Right renal pelvis (tissue), 4 donors: ENCODE measurements at regions not wholly inside any gene's neighbourhood (a gene's known extent, or its start where the extent isn't known, plus 50 kb on each side); places are given as distances from the start of the nearest gene placed in this dataset.
"Not testable (repeated sequence)": the region's sequence is repeated elsewhere in the genome, so short reads cannot be mapped to it uniquely, and the experiment has no call there.

Source experiments
- DNase-seq, 4 donors: peaks; one replicate each; pipeline ENCODE4 v3.0.0-alpha.2; 2013; ENCODE audit warnings: low read depth in 4 of 4, low spot score in 3 of 4, missing footprints in 1 of 4

GRCh38 chr16:51985126-51985525 lies 561.8 kb downstream of the TOX3 start:
- DNase-seq: no peak

DNA sequence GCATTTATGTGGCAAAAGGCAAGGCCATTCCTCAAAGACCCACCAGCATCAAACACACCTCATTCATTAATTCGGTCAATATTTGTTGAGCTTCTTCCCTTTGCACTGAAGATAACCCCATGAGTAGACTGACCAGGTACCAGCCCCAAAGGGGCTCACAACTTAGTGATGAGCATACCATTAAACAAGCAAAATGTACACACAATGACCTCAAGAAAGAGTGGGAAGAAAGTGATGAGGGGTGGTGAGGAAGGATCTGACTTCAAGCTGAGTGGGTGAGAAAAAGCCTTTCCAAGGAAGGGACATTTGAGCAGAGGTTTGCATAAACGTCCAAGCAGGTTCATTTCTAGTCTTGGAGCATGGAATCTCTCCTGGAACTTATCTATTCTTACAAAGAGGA lies 562.5 kb downstream of the TOX3 start:
- DNase-seq: no peak

GRCh38 chr16:51982715-51983680 lies 563.9 kb downstream of the TOX3 start:
- peak; percentile 60 to 81 (median 74) for DNase-seq

GRCh38 chr16:51981725-51982124 lies 565.2 kb downstream of the TOX3 start:
- no peak for DNase-seq

GRCh38 chr16:51977506-51977905 lies 569.4 kb downstream of the TOX3 start:
- not testable (repeated sequence) for DNase-seq

- no peak for DNase-seq
Observed at GRCh38 chr16:51971184-51971583, 575.8 kb downstream of the TOX3 start.

- DNase-seq: no peak
Observed at GRCh38 chr16:51968749-51969148, 578.2 kb downstream of the TOX3 start.

DNA sequence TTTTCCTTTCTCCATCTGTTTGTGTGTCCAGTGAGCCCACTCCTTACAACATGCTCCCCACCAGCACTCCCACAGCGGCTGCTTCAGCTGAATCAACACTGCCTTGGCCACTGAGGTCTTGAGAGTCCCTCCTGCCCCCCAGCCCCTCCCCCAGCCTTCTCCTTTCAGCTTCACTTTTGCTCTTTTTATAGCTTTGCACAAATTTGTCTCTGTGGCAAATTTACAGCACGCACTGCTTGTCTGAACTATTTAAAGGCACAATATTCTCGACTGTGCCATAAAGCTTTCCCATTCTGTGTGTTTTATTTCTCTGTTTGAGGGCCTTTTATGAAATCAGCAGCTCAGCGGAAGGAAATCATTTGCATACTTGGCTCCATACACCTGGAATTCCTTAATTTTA lies 579.3 kb downstream of the TOX3 start:
- no peak for DNase-seq

GRCh38 chr16:51960931-51961330 lies 586.0 kb downstream of the TOX3 start:
- no peak for DNase-seq

DNA sequence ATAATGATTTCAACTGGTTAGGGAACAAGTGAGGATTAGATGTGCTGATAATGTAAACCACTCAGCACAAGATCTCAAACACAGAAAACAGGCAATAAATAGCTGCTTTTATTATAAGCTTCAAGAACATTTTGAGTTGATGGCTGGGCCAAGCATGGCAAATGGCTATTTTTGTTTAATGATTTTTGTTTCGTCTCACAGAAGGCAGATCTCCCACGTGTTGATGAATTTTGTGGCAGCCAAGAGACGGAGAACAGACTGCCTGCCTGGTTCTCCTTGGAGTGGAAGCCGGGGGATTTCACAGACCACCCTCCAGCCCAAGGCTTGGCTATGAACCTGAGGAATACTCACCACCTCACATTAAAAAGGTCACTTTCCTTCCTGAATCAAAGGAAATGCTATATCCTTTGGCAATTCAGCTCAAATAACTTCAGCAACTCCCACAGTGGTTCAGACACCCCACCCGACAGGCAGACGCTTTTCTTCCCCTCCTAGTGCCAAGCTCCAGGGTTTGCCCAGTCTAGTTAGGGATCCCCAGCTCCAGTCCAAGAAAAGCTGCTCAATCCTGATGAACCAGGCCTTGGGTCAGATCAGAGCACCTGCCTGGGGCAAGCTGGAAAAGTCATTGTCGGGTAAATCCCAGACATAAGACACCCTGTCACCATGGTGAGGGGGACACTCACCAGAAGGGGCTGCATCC lies 593.5 kb downstream of the TOX3 start:
- DNase-seq: no peak

GRCh38 chr16:51952500-51952899 lies 594.4 kb downstream of the TOX3 start:
- DNase-seq: no peak

GRCh38 chr16:51951668-51952298 lies 595.2 kb downstream of the TOX3 start:
- DNase-seq: no peak

DNA sequence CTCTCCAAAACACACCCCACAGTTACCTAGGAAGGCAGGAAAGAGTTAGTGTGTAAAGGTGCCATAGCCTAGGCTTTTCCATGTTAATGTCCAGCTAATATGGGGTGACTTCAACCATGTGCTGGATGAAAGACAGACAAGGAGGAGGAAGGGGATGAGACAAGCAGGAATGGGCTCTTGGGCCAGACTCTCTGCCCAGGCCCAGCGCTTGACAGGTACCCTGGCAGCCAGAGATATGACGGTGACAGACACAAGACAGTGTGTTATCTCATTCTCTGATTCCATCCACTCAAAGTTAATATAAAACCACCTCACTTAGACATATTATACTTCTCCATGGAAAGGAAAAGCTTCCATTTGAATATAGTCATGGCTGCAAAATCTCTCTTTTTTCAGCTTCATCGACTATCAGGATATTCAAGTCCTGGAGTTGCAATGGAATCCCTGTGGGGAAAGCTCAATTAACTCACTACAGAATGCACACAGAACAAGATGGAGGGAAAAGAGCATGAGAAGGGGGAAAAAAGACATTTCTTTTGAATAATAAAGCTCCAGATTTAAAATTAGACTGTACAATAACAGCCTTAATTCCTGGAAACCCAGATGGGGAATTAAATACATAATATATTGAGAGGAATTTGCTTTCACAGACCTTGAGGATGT lies 596.7 kb downstream of the TOX3 start:
- DNase-seq: no peak

- no peak for DNase-seq
Observed at GRCh38 chr16:51949282-51949681, 597.7 kb downstream of the TOX3 start.

DNA sequence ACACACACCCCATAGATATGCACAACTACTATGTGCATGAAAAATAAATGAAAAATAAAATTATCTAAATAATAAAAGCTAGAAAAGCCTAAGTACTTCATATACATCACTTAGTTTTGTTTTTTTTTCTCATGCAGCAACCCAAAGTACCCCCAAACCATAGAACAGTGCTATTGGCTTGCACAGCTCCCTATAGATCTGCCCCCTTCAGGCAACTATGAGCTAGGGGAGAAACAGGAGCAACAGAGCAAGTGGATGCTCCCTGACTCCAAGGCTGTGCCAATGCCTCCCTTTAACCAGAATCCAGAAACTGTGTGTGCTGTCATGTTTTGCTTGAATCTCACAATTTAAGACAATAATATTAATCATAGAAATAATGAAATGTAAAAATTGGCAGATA lies 605.5 kb downstream of the TOX3 start:
- no peak for DNase-seq

GRCh38 chr16:51940183-51940582 lies 606.8 kb downstream of the TOX3 start:
- DNase-seq: no peak

DNA sequence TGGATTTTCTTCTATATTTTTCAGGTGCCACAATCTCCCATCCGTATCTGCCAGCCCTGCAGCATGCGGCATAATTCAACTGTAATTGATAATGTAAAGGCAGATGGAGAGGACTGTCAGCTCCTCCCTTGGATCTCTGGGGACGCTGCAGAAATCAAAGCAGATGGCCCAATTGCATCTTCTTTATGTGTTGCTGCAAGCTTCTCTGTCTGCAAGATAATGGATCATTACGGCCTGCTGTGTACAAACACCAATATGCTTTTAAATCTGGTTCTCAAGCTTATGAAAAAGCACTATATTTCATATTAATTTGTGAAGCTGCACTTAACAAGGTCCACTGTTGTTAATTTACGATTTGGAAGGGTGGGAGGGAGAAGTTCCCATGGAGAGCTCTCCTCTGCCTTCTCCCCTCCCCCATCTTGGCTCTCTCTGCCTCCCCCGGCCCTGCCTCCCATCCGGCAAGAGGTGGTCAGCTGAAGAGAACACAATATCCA lies 607.5 kb downstream of the TOX3 start:
- DNase-seq: no peak

- DNase-seq: no peak
Observed at GRCh38 chr16:51938861-51939260, 608.1 kb downstream of the TOX3 start.

GRCh38 chr16:51937771-51938170 lies 609.2 kb downstream of the TOX3 start:
- no peak for DNase-seq

DNA sequence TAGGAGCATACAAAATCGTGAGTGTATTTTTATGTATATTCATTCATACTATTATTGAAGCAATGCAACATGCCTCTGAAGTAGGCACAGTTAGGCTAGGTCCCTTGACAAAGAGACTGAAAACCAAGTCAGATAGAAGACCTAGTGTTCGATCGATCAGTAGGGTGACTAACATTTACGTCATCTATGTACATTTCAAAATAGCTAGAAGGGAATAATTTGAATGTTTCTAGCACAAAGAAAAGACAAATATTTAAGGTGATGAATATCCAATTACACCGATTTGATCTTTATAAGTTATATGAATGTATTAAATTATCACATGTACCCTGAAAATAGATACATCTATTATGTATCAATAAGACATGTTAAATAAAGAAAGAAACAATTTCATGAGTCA lies 610.1 kb downstream of the TOX3 start:
- DNase-seq: no peak

- DNase-seq: no peak
Observed at GRCh38 chr16:51932317-51932716, 614.6 kb downstream of the TOX3 start.
